ENCODE measurements at regions not wholly inside any gene's neighbourhood (a gene's known extent, or its start where the extent isn't known, plus 50 kb on each side); places are given as distances from the start of the nearest gene placed in this dataset.

- no peaks in the 10 kb centered on the region for H3K4me1 Mint-ChIP-seq (ENCODE audit: low read depth)
- H3K27me3 Mint-ChIP-seq: peaks cover 4% of the 10 kb centered on the region
- no peaks in the 10 kb centered on the region for H3K36me3 Mint-ChIP-seq (ENCODE audit: low read depth)
- no peak overlapping the region for H3K27ac Mint-ChIP-seq
- H3K4me3 Mint-ChIP-seq: no peak overlapping the region
- H3K9me3 Mint-ChIP-seq: no peaks in the 10 kb centered on the region
Measured at GRCh38 chr20:24166412-24166811, 177.8 kb upstream of the GGTLC1 start.

DNA sequence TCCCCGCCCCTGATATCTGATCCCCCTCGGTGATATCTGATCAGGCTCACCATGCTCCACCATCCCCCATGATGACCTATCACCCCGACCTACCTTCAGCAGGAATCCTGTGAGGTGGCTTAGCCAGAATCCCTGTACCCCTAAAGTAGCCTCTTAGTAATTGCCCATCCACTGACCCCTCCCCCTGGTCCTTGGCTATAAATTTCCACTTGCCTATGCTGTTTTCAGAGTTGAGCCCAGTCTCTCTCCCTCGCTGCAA, 177.5 kb upstream of the GGTLC1 start:
- H3K36me3 Mint-ChIP-seq (ENCODE audit: low read depth): no peaks in the 10 kb centered on the region
- H3K4me1 Mint-ChIP-seq (ENCODE audit: low read depth): no peaks in the 10 kb centered on the region
- H3K4me3 Mint-ChIP-seq: no peak overlapping the region
- no peaks in the 10 kb centered on the region for H3K9me3 Mint-ChIP-seq
- H3K27me3 Mint-ChIP-seq: peaks cover under 1% of the 10 kb centered on the region
- H3K27ac Mint-ChIP-seq: no peak overlapping the region

- H3K4me1 Mint-ChIP-seq (ENCODE audit: low read depth): no peaks in the 10 kb centered on the region
- H3K36me3 Mint-ChIP-seq (ENCODE audit: low read depth): no peaks in the 10 kb centered on the region
- H3K27ac Mint-ChIP-seq: no peak overlapping the region
- no peaks in the 10 kb centered on the region for H3K9me3 Mint-ChIP-seq
- H3K27me3 Mint-ChIP-seq: no peaks in the 10 kb centered on the region
- H3K4me3 Mint-ChIP-seq: no peak overlapping the region
Measured at GRCh38 chr20:24165301-24166122, 176.9 kb upstream of the GGTLC1 start.

DNA sequence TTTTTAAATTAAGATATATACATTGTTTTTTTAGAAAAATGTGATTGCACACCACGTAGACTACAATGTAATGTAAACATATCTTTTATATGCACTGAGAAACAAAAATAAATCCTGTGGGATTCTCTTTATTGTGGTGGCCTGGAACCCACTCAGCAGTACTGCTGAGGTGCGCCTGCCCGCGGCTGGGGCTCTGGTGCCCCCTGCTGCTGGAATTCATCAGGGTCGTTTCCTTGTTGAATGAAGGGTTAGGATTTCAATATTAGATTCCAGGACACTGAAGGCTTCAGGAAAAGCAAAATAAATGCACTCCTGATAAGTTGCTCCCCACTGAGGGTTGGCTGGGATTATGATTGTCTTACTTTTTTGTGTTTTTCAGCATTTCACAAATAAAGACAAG, 175.8 kb upstream of the GGTLC1 start:
- H3K4me3 Mint-ChIP-seq: no peak overlapping the region
- no peak overlapping the region for H3K27ac Mint-ChIP-seq
- H3K27me3 Mint-ChIP-seq: no peaks in the 10 kb centered on the region

GRCh38 chr20:24163506-24163905, 174.9 kb upstream of the GGTLC1 start:
- Mint-ChIP-seq H3K4me3 (no peak overlapping the region), H3K4me1 (ENCODE audit: low read depth) (no peaks in the 10 kb centered on the region), H3K27me3 (no peaks in the 10 kb centered on the region), H3K27ac (no peak overlapping the region), H3K9me3 (no peaks in the 10 kb centered on the region), H3K36me3 (ENCODE audit: low read depth) (no peaks in the 10 kb centered on the region)

More for the DNA sequence above, 175.8 kb upstream of the GGTLC1 start:
- Mint-ChIP-seq H3K9me3 (no peaks in the 10 kb centered on the region), H3K4me1 (ENCODE audit: low read depth) (no peaks in the 10 kb centered on the region), H3K36me3 (ENCODE audit: low read depth) (no peaks in the 10 kb centered on the region)

- H3K4me3 Mint-ChIP-seq: no peak overlapping the region
- no peaks in the 10 kb centered on the region for H3K9me3 Mint-ChIP-seq
- no peaks in the 10 kb centered on the region for H3K36me3 Mint-ChIP-seq (ENCODE audit: low read depth)
- H3K27ac Mint-ChIP-seq: no peak overlapping the region
- peaks cover 5% of the 10 kb centered on the region for H3K27me3 Mint-ChIP-seq
- no peaks in the 10 kb centered on the region for H3K4me1 Mint-ChIP-seq (ENCODE audit: low read depth)
Measured at GRCh38 chr20:24160563-24161281, 172.1 kb upstream of the GGTLC1 start.

GRCh38 chr20:24158281-24158680, 169.7 kb upstream of the GGTLC1 start:
- no peaks in the 10 kb centered on the region for H3K36me3 Mint-ChIP-seq (ENCODE audit: low read depth)
- peaks cover 15% of the 10 kb centered on the region for H3K27me3 Mint-ChIP-seq
- no peaks in the 10 kb centered on the region for H3K4me1 Mint-ChIP-seq (ENCODE audit: low read depth)
- H3K4me3 Mint-ChIP-seq: no peak overlapping the region
- H3K9me3 Mint-ChIP-seq: no peaks in the 10 kb centered on the region
- H3K27ac Mint-ChIP-seq: no peak overlapping the region

DNA sequence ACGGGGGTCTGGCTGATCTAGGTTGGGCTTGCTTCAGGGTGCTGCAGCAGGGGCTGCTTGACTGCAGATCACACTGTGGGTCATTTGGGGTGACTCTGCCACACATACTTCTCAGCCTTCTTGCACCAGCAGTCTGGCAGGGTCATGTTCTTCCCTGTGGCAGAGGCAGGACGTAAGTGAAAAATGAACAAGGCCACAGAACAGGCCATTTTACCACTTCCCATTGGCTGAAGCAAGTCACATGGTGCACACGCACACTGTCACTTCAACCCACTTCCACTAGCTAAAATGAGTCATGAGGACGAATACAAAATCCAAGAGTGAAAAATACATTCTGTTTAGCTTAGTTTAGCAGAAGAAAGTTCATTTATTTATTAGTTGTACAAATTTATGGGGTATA, 168.6 kb upstream of the GGTLC1 start:
- no peak overlapping the region for H3K27ac Mint-ChIP-seq
- no peak overlapping the region for H3K4me3 Mint-ChIP-seq
- H3K36me3 Mint-ChIP-seq (ENCODE audit: low read depth): no peaks in the 10 kb centered on the region

DNA sequence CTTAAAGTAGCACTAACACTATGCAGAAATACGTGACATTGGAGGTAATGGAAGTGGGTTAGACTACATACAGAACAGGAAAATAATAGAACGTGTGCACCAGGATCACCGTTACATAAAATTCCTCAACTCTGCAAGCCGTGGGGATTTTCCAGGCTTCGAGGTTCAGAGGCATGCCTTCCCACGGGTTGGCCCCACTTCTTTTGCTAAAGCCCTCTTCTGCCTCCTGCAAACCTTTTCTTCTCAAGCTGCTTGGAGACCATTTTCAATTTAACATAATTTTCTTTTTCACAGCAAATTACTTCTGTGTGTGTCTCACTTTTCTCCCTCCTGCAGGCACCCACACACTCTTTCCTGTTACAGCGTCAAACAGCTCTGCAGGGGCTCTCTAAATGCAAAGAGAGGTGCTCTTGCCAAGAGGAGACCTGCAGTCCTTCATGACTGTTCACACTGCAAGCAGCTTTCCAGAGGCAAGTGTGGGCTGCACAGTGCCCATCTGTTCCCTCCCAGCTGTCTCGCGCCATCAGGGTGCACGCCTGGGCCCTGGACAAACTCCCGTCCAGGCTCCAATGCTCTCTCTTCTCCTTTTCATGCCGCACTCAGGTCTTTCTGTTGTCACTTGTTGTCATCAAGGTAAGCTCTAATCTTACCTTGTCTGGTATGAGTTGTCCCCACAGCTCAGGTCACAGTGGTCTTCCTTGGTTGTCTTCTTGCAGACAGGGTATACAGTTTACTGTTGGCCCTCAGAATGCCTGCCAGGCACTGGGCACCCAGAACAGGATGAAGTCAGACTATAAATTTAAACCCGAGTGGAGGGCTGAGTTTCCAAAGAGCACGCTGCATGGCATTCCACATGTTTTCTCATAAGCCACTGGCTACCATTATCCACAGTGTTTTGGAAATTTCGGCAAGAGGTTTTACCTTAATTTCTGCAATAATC, 164.8 kb upstream of the GGTLC1 start:
- H3K4me1 Mint-ChIP-seq (ENCODE audit: low read depth): peaks cover 5% of the 10 kb centered on the region
- H3K4me3 Mint-ChIP-seq: no peak overlapping the region
- H3K9me3 Mint-ChIP-seq: no peaks in the 10 kb centered on the region
- peaks cover 21% of the 10 kb centered on the region for H3K27me3 Mint-ChIP-seq
- no peaks in the 10 kb centered on the region for H3K36me3 Mint-ChIP-seq (ENCODE audit: low read depth)
- H3K27ac Mint-ChIP-seq: no peak overlapping the region

More for the DNA sequence above, 168.6 kb upstream of the GGTLC1 start:
- no peaks in the 10 kb centered on the region for H3K4me1 Mint-ChIP-seq (ENCODE audit: low read depth)
- no peaks in the 10 kb centered on the region for H3K9me3 Mint-ChIP-seq
- peaks cover 18% of the 10 kb centered on the region for H3K27me3 Mint-ChIP-seq

- Mint-ChIP-seq H3K4me3 (no peak overlapping the region), H3K27me3 (peaks cover 18% of the 10 kb centered on the region), H3K36me3 (ENCODE audit: low read depth) (no peaks in the 10 kb centered on the region), H3K27ac (no peak overlapping the region), H3K9me3 (no peaks in the 10 kb centered on the region), H3K4me1 (ENCODE audit: low read depth) (peaks cover 7% of the 10 kb centered on the region)
Measured at GRCh38 chr20:24151621-24152294, 163.2 kb upstream of the GGTLC1 start.

DNA sequence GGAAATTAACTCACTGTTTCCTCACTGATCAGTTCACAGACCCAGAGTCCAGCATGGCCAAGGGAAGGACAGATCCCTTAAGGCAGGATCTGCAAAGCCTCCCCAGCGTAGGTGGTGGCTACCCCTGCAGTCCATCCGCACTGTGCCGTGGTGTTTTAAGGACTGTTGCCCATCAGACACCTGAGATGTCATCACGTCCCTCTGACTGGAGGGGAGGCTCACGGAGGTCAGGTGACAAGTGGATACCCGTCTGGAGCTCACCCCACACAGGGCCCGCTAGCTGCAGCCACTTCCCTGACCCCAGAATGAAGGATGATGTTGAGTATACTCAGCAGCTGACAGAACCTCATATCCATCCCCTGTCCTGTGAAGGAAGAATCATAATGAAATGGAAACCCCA, 161.8 kb upstream of the GGTLC1 start:
- Mint-ChIP-seq H3K27me3 (peaks cover 14% of the 10 kb centered on the region), H3K4me3 (no peak overlapping the region), H3K36me3 (ENCODE audit: low read depth) (no peaks in the 10 kb centered on the region), H3K4me1 (ENCODE audit: low read depth) (peaks cover 7% of the 10 kb centered on the region), H3K9me3 (no peaks in the 10 kb centered on the region), H3K27ac (no peak overlapping the region)

DNA sequence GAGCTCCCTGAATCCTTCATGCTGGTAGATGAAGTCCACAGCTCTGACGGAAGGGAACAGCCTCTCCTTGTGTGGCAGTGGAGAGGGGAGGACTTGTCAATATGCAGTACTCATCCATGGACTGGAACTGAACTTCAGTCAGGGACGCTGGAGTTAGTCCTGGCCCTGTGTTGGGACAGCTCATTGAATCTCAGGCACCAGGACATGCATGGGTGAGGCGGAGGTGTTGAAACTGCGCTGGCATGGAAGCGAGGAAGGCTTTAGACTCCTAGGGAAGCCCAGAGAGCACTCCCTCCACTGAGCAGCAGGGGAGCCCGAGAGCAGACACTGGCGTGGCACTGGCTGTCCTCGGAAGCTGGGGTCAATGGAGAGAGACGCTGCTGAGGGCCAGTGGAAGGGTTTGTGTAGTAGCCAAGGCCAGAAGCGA, 161.3 kb upstream of the GGTLC1 start:
- Mint-ChIP-seq H3K36me3 (ENCODE audit: low read depth) (no peaks in the 10 kb centered on the region), H3K4me1 (ENCODE audit: low read depth) (peaks cover 7% of the 10 kb centered on the region), H3K4me3 (no peak overlapping the region), H3K27ac (no peak overlapping the region), H3K9me3 (no peaks in the 10 kb centered on the region), H3K27me3 (peaks cover 11% of the 10 kb centered on the region)

- Mint-ChIP-seq H3K27ac (no peak overlapping the region), H3K36me3 (ENCODE audit: low read depth) (no peaks in the 10 kb centered on the region), H3K9me3 (no peaks in the 10 kb centered on the region), H3K27me3 (peaks cover 11% of the 10 kb centered on the region), H3K4me1 (ENCODE audit: low read depth) (peaks cover 7% of the 10 kb centered on the region), H3K4me3 (no peak overlapping the region)
Measured at GRCh38 chr20:24149175-24149574, 160.6 kb upstream of the GGTLC1 start.

- no peaks in the 10 kb centered on the region for H3K36me3 Mint-ChIP-seq (ENCODE audit: low read depth)
- H3K27ac Mint-ChIP-seq: no peak overlapping the region
- peaks cover 7% of the 10 kb centered on the region for H3K27me3 Mint-ChIP-seq
- no peaks in the 10 kb centered on the region for H3K9me3 Mint-ChIP-seq
- peaks cover 7% of the 10 kb centered on the region for H3K4me1 Mint-ChIP-seq (ENCODE audit: low read depth)
- no peak overlapping the region for H3K4me3 Mint-ChIP-seq
Measured at GRCh38 chr20:24148372-24148771, 159.8 kb upstream of the GGTLC1 start.

All from stimulated activated naive CD8-positive, alpha-beta T cell treated with anti-CD3 and anti-CD28 coated beads, Interleukin-15, Interleukin-2, amounts not matched to agents 100 ng/mL and 50 ng/mL, for 24 hours (primary cell).